Liver (tissue), 8 donors: ENCODE measurements at regions not wholly inside any gene's neighbourhood (a gene's known extent, or its start where the extent isn't known, plus 50 kb on each side); places are given as distances from the start of the nearest gene placed in this dataset.

Source experiments
- DNase-seq: peaks from one replicate; pipeline ENCODE4 v3.0.0-alpha.2; 2017; ENCODE audit warnings: low spot score
- H3K27ac ChIP-seq, 2 donors: one replicate each; pipeline ENCODE4 v1.7.0; 2013; ENCODE audit warnings: inconsistent platforms in 2 of 2, low read length in 2 of 2, control low read depth in 1 of 2, low read depth in 1 of 2, mild to moderate bottlenecking in 1 of 2
- H3K27me3 ChIP-seq, 4 donors: one replicate each; pipeline versions ENCODE4 v1.6.1 to v1.7.0; 2013; ENCODE audit warnings: low read length in 3 of 4, inconsistent platforms in 1 of 4, mild to moderate bottlenecking in 1 of 4, moderate library complexity in 1 of 4; ENCODE audit not compliant: control insufficient read depth in 4 of 4, insufficient read depth in 4 of 4
- H3K36me3 ChIP-seq, 4 donors: one replicate each; pipeline versions ENCODE4 v1.6.1 to v1.7.0; 2013; ENCODE audit warnings: low read length in 3 of 4, mild to moderate bottlenecking in 3 of 4, low read depth in 1 of 4, moderate library complexity in 1 of 4; ENCODE audit not compliant: control insufficient read depth in 4 of 4, insufficient read depth in 3 of 4
- H3K4me1 ChIP-seq, 4 donors: one replicate each; pipeline versions ENCODE4 v1.6.1 to v1.7.0; 2013; ENCODE audit warnings: low read length in 3 of 4, mild to moderate bottlenecking in 3 of 4, moderate library complexity in 1 of 4; ENCODE audit not compliant: control insufficient read depth in 4 of 4, insufficient read depth in 4 of 4
- H3K4me3 ChIP-seq, 3 donors: one replicate each; pipeline versions ENCODE4 v1.6.1 to v1.7.0; 2013; ENCODE audit warnings: low read length in 3 of 3, control low read depth in 1 of 3, low read depth in 1 of 3, mild to moderate bottlenecking in 1 of 3
- H3K9ac ChIP-seq, 2 donors: one replicate each; pipeline ENCODE4 v1.7.0; 2013; ENCODE audit warnings: low read length in 2 of 2, mild to moderate bottlenecking in 2 of 2, moderate library complexity in 2 of 2, control low read depth in 1 of 2, low read depth in 1 of 2
- H3K9me3 ChIP-seq, 4 donors: one replicate each; pipeline versions ENCODE4 v1.6.1 to v1.7.0; 2013; ENCODE audit warnings: low read length in 3 of 4; ENCODE audit not compliant: control insufficient read depth in 4 of 4
- ATF3 ChIP-seq: IDR thresholded peaks from 2 replicates; pipeline ENCODE4 v1.6.1; 2016; ENCODE audit warnings: antibody characterized with exemption
- CTCF ChIP-seq: fragments of 150-350 bp; IDR thresholded peaks from 2 replicates; pipeline ENCODE4 v1.5.1; 2017; ENCODE audit warnings: improper control_type of control experiment, low read depth, low read length; ENCODE audit not compliant: missing input control
- EGR1 ChIP-seq, 2 donors: IDR thresholded peaks; 2 replicates each; pipeline ENCODE4 v1.6.1; 2016 to 2018; ENCODE audit warnings: antibody characterized with exemption in 2 of 2, low read depth in 2 of 2
- FOXA1 ChIP-seq: IDR thresholded peaks from 2 replicates; pipeline ENCODE4 v1.6.1; 2016; ENCODE audit warnings: antibody characterized with exemption
- FOXA2 ChIP-seq: IDR thresholded peaks from 2 replicates; pipeline ENCODE4 v1.6.1; 2016; ENCODE audit warnings: antibody characterized with exemption
- GABPA ChIP-seq, 2 donors: IDR thresholded peaks in 1 of 2; conservative IDR thresholded peaks in 1 of 2; 2 replicates each; pipeline ENCODE4 v1.6.1; 2016; ENCODE audit warnings: antibody characterized with exemption in 2 of 2, mild to moderate bottlenecking in 1 of 2, moderate library complexity in 1 of 2
- HNF4A ChIP-seq, 2 donors: conservative IDR thresholded peaks; 2 replicates each; pipeline ENCODE4 v1.6.1; 2016; ENCODE audit warnings: antibody characterized with exemption in 2 of 2, mild to moderate bottlenecking in 2 of 2
- HNF4G ChIP-seq: IDR thresholded peaks from 2 replicates; pipeline ENCODE4 v1.6.1; 2016; ENCODE audit warnings: antibody characterized with exemption
- JUND ChIP-seq, 2 donors: IDR thresholded peaks; 2 replicates each; pipeline ENCODE4 v1.6.1; 2016; ENCODE audit warnings: antibody characterized with exemption in 2 of 2
- MAX ChIP-seq: IDR thresholded peaks from 2 replicates; pipeline ENCODE4 v1.6.1; 2016; ENCODE audit warnings: antibody characterized with exemption
- NR2F2 ChIP-seq: IDR thresholded peaks from 2 replicates; pipeline ENCODE4 v1.6.1; 2016; ENCODE audit warnings: antibody characterized with exemption
- RAD21 ChIP-seq, 2 donors: IDR thresholded peaks; 2 replicates each; pipeline ENCODE4 v1.6.1; 2016; ENCODE audit warnings: antibody characterized with exemption in 2 of 2, mild to moderate bottlenecking in 2 of 2
- REST ChIP-seq: IDR thresholded peaks from 2 replicates; pipeline ENCODE4 v1.6.1; 2016; ENCODE audit warnings: antibody characterized with exemption, mild to moderate bottlenecking
- RXRA ChIP-seq, 2 donors: IDR thresholded peaks; 2 replicates each; pipeline ENCODE4 v1.6.1; 2017 to 2018; ENCODE audit warnings: antibody characterized with exemption in 2 of 2, mild to moderate bottlenecking in 1 of 2
- SP1 ChIP-seq: IDR thresholded peaks from 2 replicates; pipeline ENCODE4 v1.6.1; 2018; ENCODE audit warnings: antibody characterized with exemption, mild to moderate bottlenecking
- TAF1 ChIP-seq: conservative IDR thresholded peaks from 2 replicates; pipeline ENCODE4 v1.6.1; 2016; ENCODE audit warnings: antibody characterized with exemption, mild to moderate bottlenecking
- YY1 ChIP-seq: IDR thresholded peaks from 2 replicates; pipeline ENCODE4 v1.6.1; 2016; ENCODE audit warnings: antibody characterized with exemption, mild to moderate bottlenecking
- ZBTB33 ChIP-seq: IDR thresholded peaks from 2 replicates; pipeline ENCODE4 v1.6.1; 2016; ENCODE audit warnings: antibody characterized with exemption
- WGBS: extraction: QIAGEN DNeasy Blood & Tissue Kit; methylation state at CpG from one replicate; pipeline ENCODE4 v1.1.7; 2013; 5-methylcytosine and 5-hydroxymethylcytosine counted together
- donor health status: healthy.
- donor health status: healthy.
- donor health status: healthy.
- donor health status: healthy.
- donor health status: healthy.

- no peak for TF ChIP-seq RXRA (IDR thresholded peaks at IDR 0.05)
- no peak for TF ChIP-seq RAD21 (IDR thresholded peaks at IDR 0.05)
- TF ChIP-seq EGR1 (IDR thresholded peaks at IDR 0.05; ENCODE audit: low read depth in 2 of 2), result no peak
- no peak for TF ChIP-seq FOXA1
- TF ChIP-seq ATF3, result no peak
- no peak for TF ChIP-seq ZBTB33
- TF ChIP-seq MAX, result no peak
- no peak for TF ChIP-seq HNF4G
- TF ChIP-seq HNF4A (conservative IDR thresholded peaks at IDR 0.05), result no peak
- no peak for TF ChIP-seq SP1
- TF ChIP-seq TAF1, result no peak
- no peak for TF ChIP-seq JUND (IDR thresholded peaks at IDR 0.05)
- no peak for TF ChIP-seq GABPA (IDR thresholded peaks at IDR 0.05 in 1 of 2, conservative IDR thresholded peaks at IDR 0.05 in 1 of 2)
- TF ChIP-seq YY1, result no peak
- TF ChIP-seq NR2F2, result no peak
- no peak for TF ChIP-seq FOXA2
- TF ChIP-seq REST, result no peak
- no peak for TF ChIP-seq CTCF
- WGBS, result 94% methylated on average over 7 of the region's 7 CpGs
- Histone ChIP-seq H3K4me3 (no peak overlapping the region), H3K27ac (no peak overlapping the region), H3K36me3 (no peaks in the 10 kb centered on the region), H3K27me3 (no peaks in the 10 kb centered on the region), H3K4me1 (no peaks in the 10 kb centered on the region), H3K9me3 (no peaks in the 10 kb centered on the region), H3K9ac (no peak overlapping the region)
- no peak for DNase-seq
Measured at GRCh38 chr2:236922061-236922460, 163.6 kb upstream of the COPS8 start.
